DOHH2 (cell line): ENCODE measurements at regions not wholly inside any gene's neighbourhood (a gene's known extent, or its start where the extent isn't known, plus 50 kb on each side); places are given as distances from the start of the nearest gene placed in this dataset.

Experiments used
- CTCF ChIP-seq: fragments of 200-600 bp; sonication (generic); IDR thresholded peaks from one replicate; pipeline ENCODE4 v1.5.1; 2014; ENCODE audit warnings: antibody characterized with exemption, mild to moderate bottlenecking, low read depth, low read length; ENCODE audit not compliant: poor library complexity, severe bottlenecking
- EZH2phosphoT487 ChIP-seq: fragments of 200-600 bp; sonication (generic); IDR thresholded peaks from 2 replicates; pipeline ENCODE4 v1.6.1; 2017; ENCODE audit warnings: borderline replicate concordance, mild to moderate bottlenecking, antibody characterized with exemption, low read length, moderate library complexity, mixed read lengths

GRCh38 chr1:229019663-229020271, 251.1 kb upstream of the RAB4A start:
- no peak for TF ChIP-seq CTCF
- no peak for TF ChIP-seq EZH2phosphoT487
